CD4-positive, alpha-beta T cell treated with Interleukin-17A for 1 hour (primary cell): ENCODE measurements at regions not wholly inside any gene's neighbourhood (a gene's known extent, or its start where the extent isn't known, plus 50 kb on each side); places are given as distances from the start of the nearest gene placed in this dataset.
"Not testable (repeated sequence)": the region's sequence is repeated elsewhere in the genome, so short reads cannot be mapped to it uniquely, and the experiment has no call there.

Source experiments
- DNase-seq: peaks from one replicate; pipeline ENCODE4 v3.0.0-alpha.2; 2020

GRCh38 chr22:47504962-47505361 lies 742.5 kb downstream of the TBC1D22A start:
- no peak for DNase-seq

GRCh38 chr22:47498969-47499495 lies 736.6 kb downstream of the TBC1D22A start:
- no peak for DNase-seq

GRCh38 chr22:47497666-47498065 lies 735.2 kb downstream of the TBC1D22A start:
- DNase-seq = no peak

GRCh38 chr22:47495110-47495509 lies 732.7 kb downstream of the TBC1D22A start:
- DNase-seq = peak; percentile 25

GRCh38 chr22:47488131-47488530 lies 725.7 kb downstream of the TBC1D22A start:
- DNase-seq = not testable (repeated sequence)

- DNase-seq = no peak
These were observed 724.3 kb downstream of the TBC1D22A start for GRCh38 chr22:47486569-47487312.

GRCh38 chr22:47484960-47485569 lies 722.6 kb downstream of the TBC1D22A start:
- no peak for DNase-seq

- DNase-seq = no peak
These were observed 713.8 kb downstream of the TBC1D22A start for GRCh38 chr22:47476231-47476630.

- no peak for DNase-seq
These were observed 712.4 kb downstream of the TBC1D22A start for GRCh38 chr22:47474895-47475294.

GRCh38 chr22:47474464-47474863 lies 712.0 kb downstream of the TBC1D22A start:
- DNase-seq = no peak

- DNase-seq = no peak
These were observed 710.2 kb downstream of the TBC1D22A start for GRCh38 chr22:47472636-47473035.

- no peak for DNase-seq
These were observed 709.0 kb downstream of the TBC1D22A start for GRCh38 chr22:47471406-47471805.

GRCh38 chr22:47465809-47466208 lies 703.4 kb downstream of the TBC1D22A start:
- DNase-seq = no peak

GRCh38 chr22:47465222-47465621 lies 702.8 kb downstream of the TBC1D22A start:
- no peak for DNase-seq

GRCh38 chr22:47463220-47463619 lies 700.8 kb downstream of the TBC1D22A start:
- no peak for DNase-seq

- DNase-seq = no peak
These were observed 698.4 kb downstream of the TBC1D22A start for GRCh38 chr22:47460861-47461260.

GRCh38 chr22:47460176-47460575 lies 697.7 kb downstream of the TBC1D22A start:
- no peak for DNase-seq

GRCh38 chr22:47458348-47458747 lies 695.9 kb downstream of the TBC1D22A start:
- DNase-seq = no peak

- no peak for DNase-seq
These were observed 695.3 kb downstream of the TBC1D22A start for GRCh38 chr22:47457509-47458300.

GRCh38 chr22:47457021-47457420 lies 694.6 kb downstream of the TBC1D22A start:
- no peak for DNase-seq

GRCh38 chr22:47456031-47456430 lies 693.6 kb downstream of the TBC1D22A start:
- DNase-seq = no peak

- no peak for DNase-seq
These were observed 690.6 kb downstream of the TBC1D22A start for GRCh38 chr22:47453049-47453448.

GRCh38 chr22:47452184-47452583 lies 689.7 kb downstream of the TBC1D22A start:
- DNase-seq = no peak
